ENCODE measurements at regions not wholly inside any gene's neighbourhood (a gene's known extent, or its start where the extent isn't known, plus 50 kb on each side); places are given as distances from the start of the nearest gene placed in this dataset.

GRCh38 chr1:228925691-228926090 is 190.4 kb downstream of the RHOU start:
- TF ChIP-seq CTCF (IDR thresholded peaks at IDR 0.05) (no peak), POLR2A (IDR thresholded peaks at IDR 0.05) (no peak)

Data from upper lobe of left lung (tissue), 4 donors.